ENCODE measurements at regions not wholly inside any gene's neighbourhood (a gene's known extent, or its start where the extent isn't known, plus 50 kb on each side); places are given as distances from the start of the nearest gene placed in this dataset.
A peak's percentile ranks its signal among the peaks of the same experiment; 100 is the strongest.

DNA sequence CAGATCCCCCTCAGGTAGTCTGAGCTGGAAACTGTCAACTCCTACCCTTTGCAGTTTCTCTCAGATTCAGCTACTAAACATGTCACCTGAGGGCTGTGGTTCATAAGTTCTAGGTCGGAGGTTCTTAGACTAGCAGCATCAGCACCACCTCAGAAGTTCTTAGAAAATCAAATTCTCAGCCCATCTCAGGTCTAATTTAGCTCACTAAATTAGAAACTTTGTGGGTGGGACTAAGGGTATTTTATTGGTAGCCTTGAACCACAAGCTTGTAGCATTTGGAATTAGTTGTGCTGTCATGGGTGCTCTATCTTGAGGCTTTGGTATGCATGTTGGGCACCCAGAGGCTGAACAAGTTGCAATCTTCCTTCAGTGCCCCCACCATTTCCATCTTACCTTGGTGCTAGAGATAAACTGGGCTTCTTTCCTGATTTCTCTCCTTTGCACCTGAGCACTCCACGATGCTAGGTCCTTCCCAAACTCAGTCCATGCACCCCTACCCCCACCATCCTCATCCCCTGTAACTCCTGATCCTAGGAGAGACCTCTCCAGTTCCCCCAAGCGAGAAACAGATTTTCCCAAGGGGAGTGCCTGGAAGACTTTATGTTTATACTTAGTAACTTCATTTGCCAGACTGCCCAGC lies 54.2 kb downstream of the S1PR1 start:
- peaks cover 2% of the 10 kb centered on the region for H3K36me3 Mint-ChIP-seq
- H3K27ac Mint-ChIP-seq: peak overlapping the region in 1 of 3 donors; percentile 5
- peaks cover 20 to 28% (median 25%) of the 10 kb centered on the region in 3 donors for H3K4me1 Mint-ChIP-seq
- peak overlapping the region in 2 of 4 donors; percentile 0 to 69 for H3K4me3 Mint-ChIP-seq
- no peaks in the 10 kb centered on the region for H3K9me3 Mint-ChIP-seq
- H3K27me3 Mint-ChIP-seq: peaks cover 3% of the 10 kb centered on the region

DNA sequence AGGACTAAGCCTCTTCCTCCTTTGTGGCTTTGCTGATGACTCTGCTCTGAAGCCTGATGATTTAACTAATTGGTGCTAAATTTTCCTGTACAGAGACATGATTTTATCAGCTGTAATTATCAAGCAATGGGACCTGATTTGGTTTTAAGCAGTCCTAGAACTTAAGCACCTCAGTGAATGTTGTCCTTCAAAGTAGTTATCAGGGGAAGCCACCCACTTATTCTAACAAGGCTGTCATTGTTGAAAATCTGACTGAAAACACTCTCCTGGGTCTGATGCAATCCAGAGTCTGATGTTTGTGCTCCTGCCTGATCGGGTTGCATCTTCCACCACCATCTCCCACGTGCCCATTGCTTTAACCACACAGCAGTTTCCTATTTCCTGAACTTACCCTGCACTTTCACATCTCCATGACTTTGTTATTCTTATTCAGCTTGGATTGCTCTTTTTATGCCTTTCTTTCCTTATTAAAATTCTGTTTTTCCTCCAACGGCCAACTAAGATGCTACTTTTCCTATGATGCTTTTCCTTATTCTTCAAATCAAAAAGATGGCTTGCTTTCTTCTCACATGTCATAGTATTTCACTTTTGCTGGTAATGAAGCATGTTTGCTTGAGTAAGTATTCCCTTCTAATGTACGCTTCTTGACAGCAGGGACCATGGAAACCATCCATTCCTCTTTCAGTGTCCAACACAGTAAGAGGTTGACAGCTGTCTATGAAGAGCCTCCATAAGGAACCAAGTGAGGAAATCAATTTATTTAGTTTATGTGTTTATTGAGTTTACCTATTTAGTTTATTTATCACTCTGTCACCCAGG lies 55.0 kb downstream of the S1PR1 start:
- Mint-ChIP-seq H3K27me3 (peaks cover 3% of the 10 kb centered on the region), H3K9me3 (no peaks in the 10 kb centered on the region), H3K4me3 (peak overlapping the region in 2 of 4 donors; percentile 0 to 69), H3K4me1 (peaks cover 20 to 27% (median 27%) of the 10 kb centered on the region in 3 donors), H3K27ac (peak overlapping the region in 2 of 3 donors; percentile 5 to 10), H3K36me3 (peaks cover 2% of the 10 kb centered on the region)

DNA sequence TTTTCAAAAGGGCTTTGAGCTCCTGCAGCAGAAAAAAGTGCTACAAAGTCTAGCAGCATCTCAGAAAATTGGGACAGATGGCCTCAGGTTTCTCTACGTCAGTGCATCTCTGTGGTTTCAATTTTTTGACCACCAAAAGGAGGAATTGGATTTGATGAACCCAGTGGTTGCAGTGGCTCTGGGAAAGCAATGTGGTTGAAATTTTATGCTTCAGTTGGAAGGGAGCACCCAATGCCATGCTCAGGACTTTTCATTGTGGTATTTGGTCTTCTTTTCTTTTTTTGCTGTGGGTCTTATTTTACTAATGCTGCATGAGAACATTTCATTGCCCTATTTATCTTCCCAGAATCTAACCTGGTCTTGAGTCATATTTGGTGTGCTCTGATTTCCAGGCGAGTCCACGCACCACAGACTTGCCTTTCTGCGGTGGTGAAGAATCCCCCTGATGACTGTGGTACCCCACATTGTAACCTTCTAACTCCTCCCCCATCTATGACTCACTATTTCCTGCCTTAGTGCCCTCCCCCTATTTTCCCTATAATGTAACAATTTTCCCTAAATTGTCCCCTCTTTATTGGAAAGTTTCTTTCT lies 56.7 kb downstream of the S1PR1 start:
- peaks cover 5% of the 10 kb centered on the region for H3K36me3 Mint-ChIP-seq

DNA sequence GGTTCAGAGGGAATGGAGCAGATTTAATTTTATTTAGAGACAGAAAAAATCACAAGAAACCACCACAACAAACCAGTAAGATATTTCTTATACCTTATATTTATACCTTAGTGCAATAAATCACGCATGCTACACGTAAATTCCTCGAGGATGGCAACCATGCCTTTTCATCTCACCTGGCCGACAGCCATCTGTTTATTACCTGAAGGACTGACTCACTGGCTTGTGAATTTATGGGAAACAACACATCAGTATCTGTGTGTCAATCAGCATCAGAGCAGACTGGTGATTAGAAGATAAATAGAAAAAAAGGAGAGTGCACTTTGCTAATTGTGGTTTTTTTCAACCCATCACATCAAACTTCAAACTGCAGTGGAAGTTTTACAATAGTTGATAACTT lies 58.4 kb downstream of the S1PR1 start:
- Mint-ChIP-seq H3K4me3 (no peak overlapping the region), H3K9me3 (no peaks in the 10 kb centered on the region), H3K4me1 (peaks cover 13 to 23% (median 22%) of the 10 kb centered on the region in 3 donors), H3K36me3 (peaks cover 6% of the 10 kb centered on the region), H3K27me3 (peaks cover 3% of the 10 kb centered on the region), H3K27ac (peak overlapping the region in 1 of 3 donors; percentile 22)

More for the DNA sequence above, 56.7 kb downstream of the S1PR1 start:
- Mint-ChIP-seq H3K9me3 (no peaks in the 10 kb centered on the region), H3K4me3 (peak overlapping the region in 1 of 4 donors; percentile 59), H3K27ac (peak overlapping the region in 1 of 3 donors; percentile 35), H3K4me1 (peaks cover 15 to 23% (median 23%) of the 10 kb centered on the region in 3 donors), H3K27me3 (peaks cover 3% of the 10 kb centered on the region)

DNA sequence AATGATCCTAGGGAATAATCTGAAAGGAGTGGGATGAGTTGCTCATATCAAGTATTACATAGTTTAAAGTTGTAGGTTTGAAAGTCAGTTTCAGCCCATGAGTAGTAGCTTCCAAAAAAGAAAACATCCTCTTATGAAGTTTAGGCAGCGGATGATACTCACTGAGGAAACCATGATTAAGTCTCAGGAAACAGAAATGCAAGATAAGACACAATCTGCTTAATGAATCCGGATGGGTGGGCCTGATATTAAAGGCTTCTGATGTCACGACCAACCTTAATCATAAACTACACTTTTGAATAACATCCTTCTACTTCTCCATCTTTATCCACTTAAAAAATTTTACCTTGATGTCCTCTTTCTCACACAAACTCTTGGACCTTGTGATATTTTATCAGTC lies 61.8 kb downstream of the S1PR1 start:
- peaks cover 18% of the 10 kb centered on the region for H3K36me3 Mint-ChIP-seq
- no peak overlapping the region for H3K27ac Mint-ChIP-seq
- no peaks in the 10 kb centered on the region for H3K27me3 Mint-ChIP-seq
- H3K9me3 Mint-ChIP-seq: no peaks in the 10 kb centered on the region
- H3K4me3 Mint-ChIP-seq: no peak overlapping the region
- peaks cover 0 to 5% (median 4%) of the 10 kb centered on the region in 3 donors for H3K4me1 Mint-ChIP-seq

DNA sequence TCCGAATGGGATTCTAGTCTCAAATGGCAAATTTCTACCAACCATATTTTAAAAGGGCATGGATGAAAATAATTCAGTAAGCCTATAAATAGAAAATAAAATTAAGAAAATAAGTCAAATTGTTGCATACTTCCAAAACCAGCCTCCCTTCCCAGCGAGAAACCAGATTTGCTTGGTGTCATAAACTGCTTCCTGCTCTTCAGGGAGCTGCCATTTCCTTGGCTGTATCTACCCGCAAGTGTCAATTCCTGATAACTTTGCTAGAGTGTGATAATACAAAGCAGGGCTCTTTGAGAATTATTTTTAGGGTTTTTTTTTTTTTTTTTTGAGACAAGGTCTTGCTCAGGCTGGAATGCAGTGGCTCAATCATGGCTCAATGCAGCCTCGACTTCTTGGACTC lies 62.3 kb downstream of the S1PR1 start:
- H3K9me3 Mint-ChIP-seq: no peaks in the 10 kb centered on the region
- H3K27ac Mint-ChIP-seq: no peak overlapping the region
- no peaks in the 10 kb centered on the region for H3K27me3 Mint-ChIP-seq
- H3K36me3 Mint-ChIP-seq: peaks cover 18% of the 10 kb centered on the region
- peaks cover 0 to 3% (median 2%) of the 10 kb centered on the region in 3 donors for H3K4me1 Mint-ChIP-seq
- H3K4me3 Mint-ChIP-seq: no peak overlapping the region

DNA sequence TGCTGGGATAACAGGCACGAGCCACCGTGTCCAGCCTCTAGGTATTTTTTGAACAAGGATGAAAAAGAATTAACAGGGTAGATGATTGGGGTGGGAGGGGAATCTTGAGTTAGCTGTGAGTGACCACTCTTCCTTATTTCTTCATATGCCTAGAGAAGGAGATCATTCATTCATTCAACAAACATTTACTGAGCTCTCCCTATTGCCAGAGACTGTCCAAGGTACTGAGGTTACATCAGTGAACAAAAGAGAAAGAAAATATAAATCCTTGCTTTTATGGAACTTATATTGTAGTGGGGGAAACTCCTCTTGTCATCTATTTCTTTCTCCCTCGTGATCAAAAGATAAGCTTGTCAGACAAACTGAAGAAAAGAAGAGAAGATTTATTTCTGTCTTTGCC lies 62.9 kb downstream of the S1PR1 start:
- H3K27ac Mint-ChIP-seq: no peak overlapping the region
- H3K27me3 Mint-ChIP-seq: no peaks in the 10 kb centered on the region
- H3K36me3 Mint-ChIP-seq: peaks cover 21% of the 10 kb centered on the region
- H3K4me3 Mint-ChIP-seq: no peak overlapping the region
- no peaks in the 10 kb centered on the region for H3K9me3 Mint-ChIP-seq
- H3K4me1 Mint-ChIP-seq: peaks cover 0 to 3% (median 2%) of the 10 kb centered on the region in 3 donors

DNA sequence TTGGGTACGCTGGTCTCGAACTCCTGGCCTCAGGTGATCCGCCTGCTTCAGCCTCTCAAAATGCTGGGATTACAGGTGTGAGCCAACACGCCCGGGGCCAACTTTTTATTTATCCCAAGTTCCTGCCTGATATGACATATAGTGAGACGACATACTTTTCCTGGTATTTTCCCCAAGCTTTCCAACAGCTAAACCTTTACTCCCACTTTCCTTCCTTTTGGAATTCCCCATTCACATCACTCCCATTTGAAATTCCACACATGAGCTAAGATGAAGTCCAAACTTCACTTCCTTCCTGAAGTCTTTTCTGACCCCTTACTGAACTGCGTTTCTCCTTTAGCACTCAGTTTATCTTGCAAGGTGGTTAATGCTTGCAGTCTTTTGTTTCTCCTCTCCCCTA lies 64.1 kb downstream of the S1PR1 start:
- Mint-ChIP-seq H3K4me1 (peaks cover 0 to 2% (median 2%) of the 10 kb centered on the region in 3 donors), H3K27me3 (no peaks in the 10 kb centered on the region), H3K4me3 (no peak overlapping the region), H3K27ac (no peak overlapping the region), H3K36me3 (peaks cover 23% of the 10 kb centered on the region), H3K9me3 (no peaks in the 10 kb centered on the region)

DNA sequence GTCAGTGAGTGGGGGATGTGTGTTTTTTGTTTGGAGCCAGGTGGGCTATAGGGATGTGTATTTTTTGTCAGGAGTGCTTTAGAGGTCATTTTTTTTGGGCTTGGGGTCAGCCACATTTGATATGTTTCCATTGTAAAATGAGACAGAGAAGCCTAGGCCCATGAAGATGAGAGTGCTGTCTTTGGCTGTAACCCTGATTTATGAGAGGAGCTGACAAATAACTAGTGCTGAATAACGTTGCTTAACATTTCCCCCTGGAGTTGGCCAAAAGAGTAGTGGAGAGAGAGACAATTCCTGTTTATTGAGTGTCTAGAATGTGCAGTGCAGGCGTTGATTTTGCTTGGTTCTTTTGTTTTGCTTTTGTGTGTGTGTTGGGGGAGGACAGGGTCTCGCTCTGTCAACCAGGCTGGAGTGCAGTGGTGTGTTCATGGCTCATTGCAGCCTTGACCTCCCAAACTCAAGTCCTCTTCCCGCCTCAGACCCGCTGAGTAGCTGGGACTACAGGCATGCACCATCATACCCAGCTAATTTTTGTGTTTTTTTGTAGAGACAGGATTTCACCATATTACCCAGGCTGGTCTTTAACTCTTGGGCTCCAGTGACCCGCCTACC lies 64.7 kb downstream of the S1PR1 start:
- H3K4me1 Mint-ChIP-seq: no peaks in the 10 kb centered on the region
- peak overlapping the region in 2 of 4 donors; percentile 6 to 14 for H3K4me3 Mint-ChIP-seq
- no peak overlapping the region for H3K27ac Mint-ChIP-seq
- H3K36me3 Mint-ChIP-seq: peaks cover 21% of the 10 kb centered on the region
- H3K9me3 Mint-ChIP-seq: no peaks in the 10 kb centered on the region
- H3K27me3 Mint-ChIP-seq: no peaks in the 10 kb centered on the region

DNA sequence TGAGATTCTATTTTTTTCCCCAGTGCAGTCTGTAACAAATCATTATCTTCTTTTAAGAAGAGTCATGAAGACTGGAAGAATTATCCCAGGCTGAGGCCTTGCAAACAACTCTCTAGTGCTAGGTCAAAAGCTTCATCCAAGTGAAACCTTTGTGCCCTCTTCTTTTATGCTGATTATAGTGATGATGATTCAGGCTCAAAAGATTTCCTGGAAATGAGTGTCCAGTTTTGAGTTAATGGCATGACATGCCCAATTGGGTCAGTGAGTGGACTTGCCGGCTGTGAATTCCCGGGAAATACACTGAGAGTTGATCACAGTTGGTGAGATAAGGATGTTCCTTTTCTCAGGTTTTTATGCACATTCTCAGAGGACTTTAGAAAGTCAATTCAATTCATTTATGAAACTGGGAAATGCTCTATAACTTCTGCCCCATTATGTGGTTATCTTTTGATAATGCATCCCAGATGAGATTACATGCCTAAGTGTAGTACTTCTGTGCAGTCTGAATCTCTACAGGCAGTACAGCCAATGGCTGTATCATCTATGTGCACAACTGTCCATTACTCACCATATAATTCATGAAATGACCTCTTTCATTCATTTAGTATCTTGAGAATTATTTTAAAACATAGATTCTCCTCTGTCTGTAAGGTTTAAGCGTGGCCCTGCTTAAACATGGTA lies 66.2 kb downstream of the S1PR1 start:
- Mint-ChIP-seq H3K4me3 (no peak overlapping the region), H3K4me1 (peaks cover 7 to 12% (median 10%) of the 10 kb centered on the region in 3 donors), H3K27me3 (no peaks in the 10 kb centered on the region), H3K27ac (no peak overlapping the region), H3K9me3 (no peaks in the 10 kb centered on the region), H3K36me3 (peaks cover 21% of the 10 kb centered on the region)

DNA sequence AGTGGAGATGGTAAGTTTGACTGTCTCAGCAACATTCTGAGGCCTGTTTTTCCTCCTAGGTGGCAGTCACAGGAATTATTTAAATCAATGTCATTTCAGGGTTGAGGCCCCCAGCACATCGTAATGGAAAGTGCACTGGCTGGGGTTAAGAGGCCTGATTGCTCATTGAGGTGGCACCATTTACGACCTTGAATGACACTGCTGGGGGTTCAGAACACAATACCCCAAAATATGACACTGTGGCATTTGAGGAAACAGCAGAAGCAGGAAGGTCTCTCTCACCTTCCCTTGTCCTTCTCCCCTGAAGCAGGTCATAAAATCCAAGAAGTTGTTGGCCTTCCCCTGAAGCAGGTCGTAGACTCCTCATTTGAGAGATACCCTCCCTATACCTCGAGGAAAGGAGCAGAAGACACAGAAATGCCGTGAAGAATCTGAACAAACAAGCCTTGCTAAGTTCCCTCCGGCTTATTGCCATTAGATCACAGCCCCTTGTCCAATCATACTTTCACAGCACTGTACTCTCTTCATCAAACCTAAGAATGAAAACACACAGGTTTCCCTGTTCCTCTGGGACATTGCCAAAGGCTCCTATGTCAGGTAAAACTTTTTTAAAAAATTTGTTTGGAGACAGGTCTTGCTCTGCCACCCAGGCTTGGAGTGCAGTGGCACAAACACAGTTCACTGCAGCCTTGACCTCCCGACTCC lies 71.3 kb downstream of the S1PR1 start:
- Mint-ChIP-seq H3K4me3 (peak overlapping the region; percentile 60 to 93 (median 86)), H3K27ac (peak overlapping the region; percentile 93 to 98 (median 97)), H3K9me3 (no peaks in the 10 kb centered on the region), H3K4me1 (peaks cover 43 to 52% (median 43%) of the 10 kb centered on the region in 3 donors), H3K36me3 (peaks cover 5% of the 10 kb centered on the region), H3K27me3 (no peaks in the 10 kb centered on the region)

DNA sequence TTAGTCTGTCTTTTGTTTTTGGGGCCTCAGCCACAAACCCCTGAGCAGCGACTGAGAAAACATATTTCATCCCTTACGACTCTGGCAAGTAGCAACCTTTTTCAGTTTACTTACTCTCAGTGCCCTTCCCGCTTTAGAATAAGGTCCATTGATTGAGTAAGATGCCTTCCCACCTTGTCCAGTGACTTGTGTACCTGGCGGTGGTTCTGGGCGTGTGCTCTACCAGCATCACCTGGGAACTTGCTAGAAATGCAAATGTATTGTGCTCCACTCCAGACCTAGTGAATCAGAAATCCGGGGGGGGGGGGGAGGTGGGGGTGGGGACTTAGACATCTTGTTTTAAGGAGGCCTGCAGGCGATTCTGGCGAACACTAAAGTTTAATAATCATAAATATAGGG lies 72.1 kb downstream of the S1PR1 start:
- H3K4me1 Mint-ChIP-seq: peaks cover 47 to 57% (median 49%) of the 10 kb centered on the region in 3 donors
- H3K36me3 Mint-ChIP-seq: peaks cover 5% of the 10 kb centered on the region
- H3K27me3 Mint-ChIP-seq: no peaks in the 10 kb centered on the region
- peak overlapping the region; percentile 80 to 93 (median 88) for H3K4me3 Mint-ChIP-seq
- peak overlapping the region; percentile 93 to 98 (median 97) for H3K27ac Mint-ChIP-seq
- no peaks in the 10 kb centered on the region for H3K9me3 Mint-ChIP-seq

DNA sequence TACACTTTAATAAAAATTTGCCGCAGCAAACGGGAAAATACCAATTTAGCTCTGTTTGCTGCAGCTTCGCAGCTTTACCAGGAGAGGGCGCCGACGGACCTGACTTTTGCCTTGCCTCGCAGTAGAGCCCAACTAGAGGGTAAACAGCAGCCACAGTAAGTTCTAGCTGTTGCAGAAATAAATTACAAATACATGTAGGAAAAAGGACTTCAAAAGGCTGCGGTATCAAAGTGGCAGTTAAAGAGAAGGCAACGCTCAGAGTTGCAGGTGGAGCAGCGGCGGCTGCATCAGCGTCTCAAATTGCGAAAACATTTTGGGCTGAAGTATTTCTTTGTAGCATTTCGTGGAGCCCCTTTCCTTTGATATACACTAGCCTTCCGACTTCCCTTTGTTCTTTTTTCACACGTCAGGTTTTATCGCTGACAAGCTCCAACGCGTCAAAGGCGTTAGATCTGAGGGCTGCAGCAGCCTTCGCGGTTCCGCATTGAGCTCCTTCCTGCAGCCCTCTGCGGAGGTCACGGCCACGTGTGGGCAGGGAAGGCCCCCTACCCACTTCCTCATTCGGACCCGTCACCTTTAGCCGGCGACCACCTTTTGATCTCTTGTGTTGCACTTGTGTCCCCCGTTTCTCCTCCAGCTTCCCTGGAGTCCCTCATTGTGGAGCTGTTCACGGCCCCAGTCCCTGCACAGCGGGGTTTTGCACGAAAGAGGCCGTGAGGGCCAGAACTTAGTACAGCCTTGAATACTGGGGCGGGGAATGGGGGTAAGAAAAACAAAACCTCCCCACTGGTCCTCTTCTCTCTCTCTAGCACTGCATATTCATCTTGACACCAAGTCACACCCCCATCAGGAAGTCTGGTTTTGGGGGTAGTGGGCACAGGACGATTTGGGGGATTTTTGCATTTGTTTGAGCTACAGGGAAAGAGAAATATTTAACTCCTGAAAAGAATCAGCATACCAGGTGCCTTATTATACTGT lies 72.8 kb downstream of the S1PR1 start:
- Mint-ChIP-seq H3K9me3 (no peaks in the 10 kb centered on the region), H3K4me1 (peaks cover 48 to 63% (median 54%) of the 10 kb centered on the region in 3 donors), H3K27me3 (no peaks in the 10 kb centered on the region), H3K4me3 (peak overlapping the region; percentile 80 to 93 (median 88)), H3K27ac (peak overlapping the region; percentile 93 to 98 (median 97)), H3K36me3 (peaks cover 2% of the 10 kb centered on the region)
